HepG2 (cell line): ENCODE measurements at regions not wholly inside any gene's neighbourhood (a gene's known extent, or its start where the extent isn't known, plus 50 kb on each side); places are given as distances from the start of the nearest gene placed in this dataset.

Source experiments
- ATAC-seq: fragments of 200-7000 bp; cut with Tn5 transposase; 3 replicates; pipeline ENCODE4 v1.9.1; 2020; ENCODE audit warnings: mild to moderate bottlenecking, moderate library complexity
- BruUV-seq: library from RNA; stranded (reverse); fragments of 400-500 nt; replicated peaks from 2 replicates; lab custom pipeline; 2021; lab: Mats Ljungman, UMichigan
- CTCF ChIA-PET: fragments of 300-600 bp; formaldehyde crosslinking; extraction: SDS; loops from one replicate; lab custom pipeline; 2021; ENCODE audit warnings: low total read pairs, inconsistent platforms, low intra/inter-chr PET ratio; lab: Yijun Ruan, JAX
- POLR2A ChIA-PET: fragments of 350-600 bp; sonication (Branson Sonifier 250); formaldehyde crosslinking; loops from one replicate; lab custom pipeline; 2020; ENCODE audit warnings: antibody characterized with exemption, inconsistent platforms; lab: Yijun Ruan, JAX
- DNase-seq: peaks from one replicate; pipeline ENCODE4 v3.0.0-alpha.2; 2015; ENCODE audit warnings: low spot score
- FAIRE-seq: peaks from 3 replicates; lab custom pipeline; 2011; peaks lifted over from hg19 to GRCh38; lab: Jason Lieb, UNC
- H2AFZ ChIP-seq: one replicate; pipeline ENCODE4 v1.6.1; 2011; ENCODE audit warnings: low read length, inconsistent platforms
- H3K27ac ChIP-seq: fragments of 300-600 bp; 3 replicates; pipeline ENCODE4 v1.8.0; 2011; ENCODE audit warnings: mixed run types, mild to moderate bottlenecking, mixed read lengths, low read length, inconsistent platforms; ENCODE audit not compliant: insufficient read depth; ENCODE audit errors: extremely low read length
- H3K27me3 ChIP-seq, 2 experiments: fragments of 200-600 bp in 1 of 2; 2 replicates in 1 of 2; 3 replicates in 1 of 2; pipeline versions ENCODE4 v1.6.0 to v1.8.0; 2011; ENCODE audit warnings: low read length in 2 of 2, mild to moderate bottlenecking in 2 of 2, moderate library complexity in 2 of 2, inconsistent platforms in 1 of 2; ENCODE audit not compliant: insufficient read depth in 2 of 2, control insufficient read depth in 1 of 2
- H3K36me3 ChIP-seq, 2 experiments: fragments of 200-600 bp in 1 of 2; replicated peaks in 1 of 2; 2 replicates in 1 of 2; 3 replicates in 1 of 2; pipeline versions ENCODE4 v1.5.1 to v1.8.0; 2011; ENCODE audit warnings: low read length in 2 of 2, inconsistent platforms in 1 of 2; ENCODE audit not compliant: insufficient read depth in 2 of 2, control insufficient read depth in 1 of 2
- H3K4me1 ChIP-seq: 2 replicates; pipeline ENCODE4 v1.5.1; 2012; ENCODE audit warnings: low read length, inconsistent platforms; ENCODE audit not compliant: insufficient read depth
- H3K4me2 ChIP-seq: 2 replicates; pipeline ENCODE4 v1.6.0; 2011; ENCODE audit warnings: low read depth, low read length, inconsistent platforms
- H3K4me3 ChIP-seq, 3 experiments: fragments of 200-600 bp in 1 of 3; sonication (generic), shearing (Covaris generic) in 1 of 3; replicated peaks in 1 of 3; 2 replicates each; pipeline ENCODE4 v1.5.1; 2011 to 2016; ENCODE audit warnings: low read length in 3 of 3, inconsistent platforms in 2 of 3, low read depth in 2 of 3, mild to moderate bottlenecking in 2 of 3, control low read depth in 1 of 3, mixed read lengths in 1 of 3; ENCODE audit not compliant: insufficient read depth in 1 of 3
- H3K79me2 ChIP-seq: one replicate; pipeline ENCODE4 v1.6.1; 2011; ENCODE audit warnings: low read length, inconsistent platforms; ENCODE audit not compliant: insufficient read depth
- H3K9ac ChIP-seq: 2 replicates; pipeline ENCODE4 v1.6.0; 2011; ENCODE audit warnings: mild to moderate bottlenecking, low read depth, low read length, inconsistent platforms; ENCODE audit not compliant: insufficient read depth
- H3K9me3 ChIP-seq: 2 replicates; pipeline ENCODE4 v1.5.1; 2012; ENCODE audit warnings: mild to moderate bottlenecking, low read length
- H4K20me1 ChIP-seq: 2 replicates; pipeline ENCODE4 v1.6.0; 2011; ENCODE audit warnings: inconsistent platforms, mild to moderate bottlenecking, low read length, moderate library complexity; ENCODE audit not compliant: insufficient read depth
- ATF2 ChIP-seq: sonication (generic); formaldehyde crosslinking; IDR thresholded peaks from 2 replicates; pipeline ENCODE4 v1.4.0; 2020; ENCODE audit warnings: missing genetic modification reagents
- CREM ChIP-seq, 2 experiments: sonication (generic) in 1 of 2; formaldehyde crosslinking in 1 of 2; IDR thresholded peaks; 2 replicates each; pipeline versions ENCODE4 v1.4.0 to v1.6.1; 2016 to 2020; ENCODE audit warnings: antibody characterized with exemption in 1 of 2, mild to moderate bottlenecking in 1 of 2, missing genetic modification reagents in 1 of 2
- FOXA3 ChIP-seq: IDR thresholded peaks from 2 replicates; pipeline ENCODE4 v1.6.1; 2016; ENCODE audit warnings: missing genetic modification reagents, missing compliant biosample characterization
- GZF1 ChIP-seq: sonication (generic); formaldehyde crosslinking; IDR thresholded peaks from 2 replicates; pipeline ENCODE4 v1.5.1; 2020; ENCODE audit warnings: mild to moderate bottlenecking, missing genetic modification reagents
- ISL2 ChIP-seq: sonication (generic); formaldehyde crosslinking; IDR thresholded peaks from 2 replicates; pipeline ENCODE4 v1.5.0; 2020; ENCODE audit warnings: missing genetic modification reagents
- KLF11 ChIP-seq: IDR thresholded peaks from 2 replicates; pipeline ENCODE4 v1.6.1; 2016; ENCODE audit warnings: missing compliant biosample characterization
- TRAFD1 ChIP-seq: sonication (generic); formaldehyde crosslinking; IDR thresholded peaks from 2 replicates; pipeline ENCODE4 v1.5.1; 2020; ENCODE audit warnings: missing genetic modification reagents, mild to moderate bottlenecking, borderline replicate concordance
- XBP1 ChIP-seq: sonication (generic); formaldehyde crosslinking; IDR thresholded peaks from 2 replicates; pipeline ENCODE4 v1.5.0; 2020; ENCODE audit warnings: missing genetic modification reagents
- ZNF20 ChIP-seq: sonication (generic); formaldehyde crosslinking; IDR thresholded peaks from 2 replicates; pipeline ENCODE4 v1.4.0; 2020; ENCODE audit warnings: mild to moderate bottlenecking, moderate library complexity, missing genetic modification reagents
- ZNF33A ChIP-seq: sonication (generic); formaldehyde crosslinking; IDR thresholded peaks from 2 replicates; pipeline ENCODE4 v1.5.1; 2020; ENCODE audit warnings: missing genetic modification reagents, mild to moderate bottlenecking, moderate library complexity, borderline replicate concordance
- ZNF34 ChIP-seq: sonication (generic); formaldehyde crosslinking; IDR thresholded peaks from 2 replicates; pipeline ENCODE4 v1.4.0; 2020; ENCODE audit warnings: mild to moderate bottlenecking, missing genetic modification reagents, borderline replicate concordance
- ZNF441 ChIP-seq: sonication (generic); formaldehyde crosslinking; IDR thresholded peaks from 2 replicates; pipeline ENCODE4 v1.7.0; 2021; ENCODE audit warnings: missing genetic modification reagents, borderline replicate concordance
- ZNF781 ChIP-seq: sonication (generic); formaldehyde crosslinking; IDR thresholded peaks from 2 replicates; pipeline ENCODE4 v1.5.1; 2020; ENCODE audit warnings: borderline replicate concordance, mild to moderate bottlenecking, missing genetic modification reagents; ENCODE audit errors: not compliant biosample characterization
- ZZZ3 ChIP-seq: sonication (generic); formaldehyde crosslinking; IDR thresholded peaks from 2 replicates; pipeline ENCODE4 v1.4.0; 2020; ENCODE audit warnings: missing genetic modification reagents, mild to moderate bottlenecking, borderline replicate concordance
- WGBS: methylation state at CpG from one replicate; pipeline ENCODE4 v1.1.6; 2017; ENCODE audit warnings: low lambda C conversion rate; 5-methylcytosine and 5-hydroxymethylcytosine counted together
- in situ Hi-C: cut with HindIII; loops from 2 replicates; pipeline ENCODE4 v1.10.0; 2017; ENCODE audit warnings: low pct_unique_long_range_greater_than_20kb; ENCODE audit not compliant: extremely low pct_ligation_motif_present
- intact Hi-C: fragments of 100-400 bp; cut with micrococcal nuclease; formaldehyde crosslinking; loops from one replicate; pipeline ENCODE4 v1.10.0; 2022; ENCODE audit not compliant: unreplicated experiment

GRCh38 chrX:33909836-33910235 lies 222.3 kb downstream of the FAM47A start:
- ATAC-seq (no peak), DNase-seq (no peak), FAIRE-seq (no peak)
- no peak overlapping the region for H3K4me2 ChIP-seq
- 0% methylated on average over 1 of the region's 1 CpG for WGBS
- no peaks in the 10 kb centered on the region for H3K4me1 ChIP-seq
- peaks cover 42% of the 10 kb centered on the region; the same call in 1 of the 2 replicates for H3K9me3 ChIP-seq
- H3K36me3 ChIP-seq = no peaks in the 10 kb centered on the region
- no peaks in the 10 kb centered on the region for H3K27me3 ChIP-seq
- TF ChIP-seq ISL2 (CRISPR knock-in tag) (no peak), GZF1 (CRISPR knock-in tag) (no peak), ZZZ3 (CRISPR knock-in tag) (no peak), ZNF781 (CRISPR knock-in tag) (no peak), XBP1 (CRISPR knock-in tag) (no peak), FOXA3 (CRISPR knock-in tag) (no peak), ZNF441 (CRISPR knock-in tag) (no peak), ZNF34 (no peak)
- no TSS peak for BruUV-seq
- no peak overlapping the region for H3K9ac ChIP-seq
- CTCF ChIA-PET = no interaction called here
- no peaks in the 10 kb centered on the region for H4K20me1 ChIP-seq
- no peak overlapping the region for H2AFZ ChIP-seq
- POLR2A ChIA-PET = no interaction called here
- H3K27ac ChIP-seq = no peak overlapping the region
- H3K4me3 ChIP-seq = no peak overlapping the region
- H3K79me2 ChIP-seq = no peaks in the 10 kb centered on the region
- in situ Hi-C loops = no loop called here
- intact Hi-C loops = no loop called here

- Histone ChIP-seq H3K4me1 (no peaks in the 10 kb centered on the region), H3K36me3 (no peaks in the 10 kb centered on the region), H4K20me1 (no peaks in the 10 kb centered on the region), H3K4me2 (no peak overlapping the region), H2AFZ (no peak overlapping the region), H3K4me3 (no peak overlapping the region), H3K27ac (no peak overlapping the region), H3K9ac (no peak overlapping the region), H3K9me3 (peaks cover 42% of the 10 kb centered on the region; the same call in 1 of the 2 replicates), H3K27me3 (no peaks in the 10 kb centered on the region), H3K79me2 (no peaks in the 10 kb centered on the region)
- ATAC-seq = no peak
- in situ Hi-C loops = no loop called here
- FAIRE-seq = no peak
- 2% methylated on average over 5 of the region's 5 CpGs for WGBS
- no peak for DNase-seq
- no TSS peak for BruUV-seq
- POLR2A ChIA-PET = no interaction called here
- intact Hi-C loops = no loop called here
- CTCF ChIA-PET = no interaction called here
- TF ChIP-seq ATF2 (no peak), KLF11 (CRISPR knock-in tag) (no peak), CREM (IDR thresholded peaks at IDR 0.05) (no peak), CREM (CRISPR knock-in tag; IDR thresholded peaks at IDR 0.05) (no peak), ZNF20 (no peak), TRAFD1 (CRISPR knock-in tag) (no peak), ZNF33A (CRISPR knock-in tag) (no peak)
These were observed 223.2 kb downstream of the FAM47A start for GRCh38 chrX:33908898-33909297.
